GM21423 (cell line): ENCODE measurements at regions not wholly inside any gene's neighbourhood (a gene's known extent, or its start where the extent isn't known, plus 50 kb on each side); places are given as distances from the start of the nearest gene placed in this dataset.
"Not testable (repeated sequence)": the region's sequence is repeated elsewhere in the genome, so short reads cannot be mapped to it uniquely, and the experiment has no call there.

Experiments
- ATAC-seq: cut with Tn5 transposase; IDR thresholded peaks from one replicate; pipeline ENCODE4 v1.9.1; 2021; ENCODE audit warnings: mild to moderate bottlenecking, moderate library complexity; ENCODE audit not compliant: unreplicated experiment

DNA sequence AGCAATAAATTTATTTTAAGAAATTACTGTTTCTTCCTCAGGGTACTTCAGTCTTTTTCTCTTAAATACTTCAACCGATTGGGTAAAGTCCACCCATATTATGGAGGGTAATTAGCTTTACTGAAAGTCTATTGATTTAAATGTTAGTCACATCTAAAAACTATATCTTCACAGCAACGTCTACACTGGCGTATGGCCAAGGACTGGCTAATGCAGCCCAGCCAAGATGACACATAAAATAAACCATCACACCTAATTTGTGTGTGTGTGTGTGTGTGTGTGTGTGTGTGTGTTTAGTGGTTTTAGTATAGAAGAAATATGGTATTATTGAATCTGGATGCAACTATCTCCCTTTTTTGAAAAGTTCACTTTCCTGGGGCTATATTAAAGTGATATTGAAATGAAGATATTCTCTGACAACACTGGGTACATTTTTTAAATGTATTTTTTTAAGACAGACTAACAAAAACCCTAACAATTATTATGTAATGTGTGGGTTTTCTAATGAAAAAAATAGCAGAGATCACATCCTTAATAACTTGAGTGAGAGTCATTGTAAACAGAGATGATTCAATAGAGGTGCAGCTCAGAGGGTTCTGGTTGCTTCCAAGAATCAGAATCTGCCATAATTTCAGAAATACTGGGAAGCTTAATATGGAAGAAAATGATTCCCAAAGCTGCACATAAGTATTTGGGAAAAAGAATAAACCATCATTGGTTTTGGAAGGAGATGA lies 584.2 kb upstream of the MBL2 start:
- no peak for ATAC-seq

DNA sequence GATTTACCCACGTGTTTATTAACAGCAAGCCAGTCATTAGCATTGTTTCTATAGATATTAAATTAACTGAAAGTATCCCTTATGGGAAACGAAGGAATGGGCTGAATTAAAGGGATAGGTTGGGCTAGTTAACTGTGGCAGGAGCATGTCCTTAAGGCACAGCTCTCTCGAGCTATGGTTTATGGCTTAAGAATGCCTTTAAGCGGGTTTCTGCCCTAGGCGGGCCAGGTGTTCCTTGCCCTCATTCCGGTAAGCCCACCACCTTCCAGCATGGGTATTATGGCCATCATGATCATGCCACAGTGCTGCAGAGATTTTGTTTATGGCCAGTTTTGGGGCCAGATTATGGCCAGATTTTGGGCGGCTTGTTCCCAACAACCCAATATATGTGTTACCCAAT lies 569.9 kb upstream of the MBL2 start:
- not testable (repeated sequence) for ATAC-seq

DNA sequence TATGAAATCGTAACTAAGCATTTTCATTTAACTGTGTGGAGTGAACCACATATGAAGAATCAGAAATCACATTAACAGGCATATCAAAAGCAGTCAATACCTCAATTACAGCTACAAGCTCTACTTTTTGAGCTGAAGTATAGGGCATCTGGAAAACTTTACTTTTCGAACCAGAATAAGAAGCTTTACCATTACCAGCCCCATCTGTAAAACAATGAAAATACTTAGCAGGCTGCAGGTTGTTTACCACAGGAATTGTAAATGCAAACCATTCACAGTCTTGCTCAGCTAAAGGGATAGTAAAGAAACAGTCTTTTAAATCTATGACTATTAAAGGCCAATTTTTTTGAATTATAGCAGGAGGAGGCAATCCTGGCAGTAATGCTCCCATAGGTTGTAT lies 565.6 kb upstream of the MBL2 start:
- ATAC-seq, result not testable (repeated sequence)

DNA sequence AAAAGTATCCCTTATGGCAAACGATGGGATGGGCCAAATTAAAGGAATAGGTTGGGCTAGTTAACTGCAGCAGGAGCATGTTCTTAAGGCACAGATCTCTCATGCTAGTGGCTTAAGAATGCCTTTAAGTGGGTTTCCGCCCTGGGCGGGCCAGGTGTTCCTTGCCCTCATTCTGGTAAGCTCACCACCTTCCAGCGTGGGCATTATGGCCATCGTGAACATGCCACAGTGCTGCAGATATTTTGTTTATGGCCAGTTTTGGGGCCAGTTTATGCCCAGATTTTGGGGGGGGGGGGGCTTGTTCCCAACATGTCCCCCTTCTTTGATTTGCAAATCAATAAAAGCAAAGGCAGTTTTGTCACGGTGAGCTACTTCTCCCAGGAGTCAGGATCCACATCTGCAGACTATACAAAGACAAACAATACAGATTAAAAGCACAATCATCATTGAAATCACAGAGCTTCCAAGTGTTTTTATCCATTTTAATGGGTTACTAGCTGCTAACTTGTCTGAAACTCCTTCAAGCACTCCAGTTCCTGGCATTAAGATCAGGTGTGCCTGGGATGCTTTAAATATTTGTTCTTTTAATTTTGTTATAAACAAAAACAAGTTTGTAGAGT lies 563.3 kb upstream of the MBL2 start:
- not testable (repeated sequence) for ATAC-seq

DNA sequence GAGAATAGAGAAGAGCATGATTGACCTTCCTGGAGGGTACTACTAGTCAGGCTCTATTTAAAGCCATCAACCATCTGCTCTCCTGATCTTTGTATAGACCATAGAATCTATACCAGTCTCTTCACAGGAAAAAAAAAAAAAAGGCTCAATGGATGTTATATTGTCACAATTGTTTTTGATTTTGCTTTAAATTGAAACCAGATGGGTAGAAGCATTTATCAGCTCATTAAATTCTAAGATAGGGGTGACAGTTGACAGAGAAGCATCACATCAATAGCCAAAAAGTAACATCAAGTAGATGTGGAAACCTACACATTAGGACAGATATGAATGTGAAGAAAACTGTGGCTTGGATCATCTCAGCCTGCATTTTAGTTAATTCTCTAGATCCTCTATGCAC lies 558.9 kb upstream of the MBL2 start:
- no peak for ATAC-seq

- not testable (repeated sequence) for ATAC-seq
Measured at GRCh38 chr10:53326401-53327305, 554.1 kb upstream of the MBL2 start.

- no peak for ATAC-seq
Measured at GRCh38 chr10:53325066-53325465, 552.5 kb upstream of the MBL2 start.

DNA sequence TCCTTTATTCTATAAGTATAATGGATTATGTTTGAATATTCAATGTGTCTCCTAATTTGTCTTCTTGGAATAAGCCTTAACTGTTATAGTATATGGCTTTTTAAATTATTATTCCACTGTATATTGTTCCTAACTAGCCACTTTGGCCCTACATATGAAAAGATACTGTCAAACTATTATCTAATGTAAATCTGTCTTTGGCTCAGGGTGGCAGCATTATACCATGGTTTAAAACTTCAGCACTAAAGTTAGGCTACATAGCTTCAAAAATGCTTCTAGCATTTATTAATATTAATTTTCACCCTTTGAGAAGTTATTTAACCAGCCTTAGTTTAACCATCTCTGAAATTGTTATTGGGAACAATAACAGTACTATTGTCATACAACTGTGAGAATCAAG lies 543.1 kb upstream of the MBL2 start:
- ATAC-seq, result no peak

DNA sequence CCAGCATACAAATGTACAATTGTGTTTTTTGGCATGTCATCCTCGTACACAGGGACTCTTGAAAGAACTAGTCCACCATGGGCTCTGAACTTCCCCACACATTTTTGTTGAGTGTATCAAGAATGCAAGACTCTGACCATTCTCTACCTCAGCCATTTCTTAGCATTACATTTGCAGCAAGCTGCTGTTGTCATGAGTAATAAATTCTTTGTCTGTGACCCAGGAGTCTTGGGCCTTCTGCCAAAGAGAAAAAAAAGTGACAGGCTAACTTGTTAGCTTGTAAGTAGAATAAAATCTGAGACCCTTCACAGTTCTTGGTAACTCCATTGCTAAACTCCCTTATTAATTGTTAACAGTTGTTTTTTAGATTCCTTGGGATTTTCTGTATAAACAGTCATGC lies 542.3 kb upstream of the MBL2 start:
- no peak for ATAC-seq

DNA sequence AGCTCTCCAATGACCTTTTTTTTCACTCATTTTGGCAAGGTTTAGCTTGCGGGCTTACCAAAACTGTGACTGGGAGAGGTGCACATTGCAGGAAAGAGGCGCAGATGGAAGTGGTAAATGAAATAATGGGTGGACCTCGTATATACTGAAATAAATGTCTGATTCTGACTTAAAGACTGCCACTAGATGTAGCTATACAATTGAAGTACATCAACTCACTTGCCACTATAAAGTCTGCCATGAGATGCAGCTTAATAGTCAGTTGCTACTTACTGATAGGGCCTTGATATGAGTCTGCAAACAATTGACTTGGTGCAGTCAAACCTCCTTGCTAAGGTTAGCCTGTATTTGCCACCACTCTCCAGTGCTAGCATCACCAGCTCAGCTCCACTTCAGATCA lies 525.9 kb upstream of the MBL2 start:
- ATAC-seq, result no peak

GRCh38 chr10:53284615-53285182 lies 512.1 kb upstream of the MBL2 start:
- ATAC-seq, result no peak

DNA sequence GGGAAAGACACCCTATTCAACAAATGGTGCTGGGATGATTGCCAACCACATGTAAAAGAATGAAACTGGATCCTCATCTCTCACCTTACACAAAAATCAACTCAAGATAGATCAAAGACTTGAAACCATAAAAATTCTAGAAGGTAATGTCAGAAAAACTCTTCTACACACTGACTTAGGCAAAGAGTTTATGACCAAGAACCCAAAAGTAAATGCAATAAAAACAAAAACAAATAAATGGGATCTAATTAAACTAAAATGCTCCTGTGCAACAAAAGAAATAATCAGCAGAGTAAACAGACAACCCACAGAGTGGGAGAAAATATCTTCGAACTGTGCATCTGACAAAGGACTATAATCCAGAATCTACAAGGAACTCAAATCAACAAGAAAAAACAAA lies 504.2 kb upstream of the MBL2 start:
- no peak for ATAC-seq

- ATAC-seq, result no peak
Measured at GRCh38 chr10:53269482-53269881, 496.9 kb upstream of the MBL2 start.

DNA sequence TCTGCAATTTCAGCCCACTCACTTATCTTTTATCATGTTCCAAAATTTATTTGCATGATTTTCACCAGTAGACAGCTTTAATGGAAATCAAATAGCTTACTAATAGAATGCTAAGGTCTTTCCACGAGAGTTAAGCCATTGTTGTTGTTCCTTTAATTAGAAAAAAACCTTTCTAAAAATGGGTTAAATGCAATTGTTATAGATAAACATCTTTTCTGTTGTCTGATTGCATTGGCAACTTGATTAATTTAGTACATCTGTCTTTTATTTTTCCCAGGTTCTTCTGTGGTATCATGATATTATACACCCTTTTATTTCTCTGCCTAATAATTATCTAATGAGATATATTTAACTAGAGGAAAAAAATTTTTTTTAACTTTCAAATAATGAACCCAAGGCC lies 487.6 kb upstream of the MBL2 start:
- no peak for ATAC-seq

DNA sequence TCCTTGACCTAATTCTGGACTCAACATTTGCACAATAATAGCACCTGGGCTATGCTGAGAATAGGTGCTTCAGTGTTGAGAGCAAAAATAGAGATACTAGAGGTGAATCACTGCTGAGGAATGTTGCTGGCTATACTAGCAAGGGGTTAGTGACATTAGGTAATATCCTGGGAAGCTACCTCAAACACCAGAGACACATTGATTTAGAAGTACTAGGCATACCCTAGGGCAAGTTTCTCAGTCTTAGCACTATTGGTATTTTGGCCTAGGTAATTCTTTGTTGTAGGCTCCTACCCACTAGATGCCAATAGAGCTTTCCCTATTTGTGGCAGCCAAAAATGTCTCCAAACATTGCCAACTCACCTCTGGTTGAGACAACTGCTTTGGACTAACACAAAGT lies 484.0 kb upstream of the MBL2 start:
- no peak for ATAC-seq

DNA sequence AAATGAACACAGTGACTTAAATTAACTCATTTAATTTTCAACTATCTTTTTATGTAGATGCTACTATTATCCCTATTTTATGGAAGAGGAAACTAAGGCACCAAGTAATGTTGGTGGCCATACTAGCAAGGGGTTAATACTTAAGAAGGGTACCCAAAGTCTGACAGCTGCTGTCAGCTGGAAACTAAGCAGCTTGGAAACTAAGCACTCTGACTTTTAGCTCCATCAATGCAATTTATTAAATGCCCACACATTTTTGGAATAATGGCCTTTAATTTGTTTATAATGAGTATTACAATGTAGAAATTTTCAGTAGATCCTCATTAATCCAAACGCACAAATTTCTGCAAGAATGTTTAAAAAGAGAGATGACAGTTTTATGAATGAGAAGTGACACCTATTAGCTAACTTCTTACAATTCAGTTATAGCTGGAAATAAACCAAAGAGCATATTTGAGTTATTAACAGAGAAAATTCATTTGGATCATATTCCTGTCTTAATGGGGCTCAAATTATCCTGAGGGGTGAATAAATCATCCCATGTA lies 483.1 kb upstream of the MBL2 start:
- no peak for ATAC-seq

DNA sequence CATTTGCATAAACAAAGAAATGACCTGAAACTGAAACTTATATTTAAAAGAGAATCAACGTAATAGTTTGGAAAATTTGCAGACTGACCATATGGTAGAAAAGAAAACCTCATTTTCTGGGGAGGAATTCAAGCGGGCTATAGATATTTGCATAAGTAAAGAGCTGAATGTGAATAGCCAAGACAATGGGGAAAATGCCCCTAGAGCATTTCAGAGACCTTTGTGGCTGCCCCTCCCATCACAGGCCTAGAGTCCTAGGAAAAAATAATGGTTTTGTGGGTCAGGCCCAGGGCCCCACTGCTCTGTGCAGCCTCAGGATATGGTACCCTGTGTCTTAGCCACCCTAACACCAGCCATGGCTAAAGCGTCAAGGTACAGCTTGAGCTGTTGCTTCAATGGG lies 480.6 kb upstream of the MBL2 start:
- ATAC-seq, result no peak

- ATAC-seq, result no peak
Measured at GRCh38 chr10:53239873-53240272, 467.3 kb upstream of the MBL2 start.

DNA sequence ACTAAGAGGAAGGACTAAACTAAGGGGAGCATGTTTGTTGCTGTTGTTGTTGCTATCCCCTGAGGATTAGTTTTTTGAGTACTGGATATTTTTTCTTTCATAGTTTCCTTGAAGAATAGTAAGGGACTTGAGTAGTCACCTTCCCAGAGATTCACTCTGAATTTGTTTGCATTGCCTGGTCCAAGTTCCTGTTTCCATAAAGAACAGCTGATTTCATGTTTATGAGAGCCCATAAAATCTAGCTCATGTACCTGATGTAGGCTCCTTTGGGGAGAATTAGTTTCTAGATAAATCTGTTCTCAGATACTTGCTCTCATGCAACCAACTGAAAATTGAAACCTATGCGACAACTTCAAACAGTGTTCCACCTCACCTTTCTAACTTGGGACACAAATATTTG lies 464.4 kb upstream of the MBL2 start:
- ATAC-seq, result no peak

GRCh38 chr10:53233749-53234148 lies 461.2 kb upstream of the MBL2 start:
- no peak for ATAC-seq

DNA sequence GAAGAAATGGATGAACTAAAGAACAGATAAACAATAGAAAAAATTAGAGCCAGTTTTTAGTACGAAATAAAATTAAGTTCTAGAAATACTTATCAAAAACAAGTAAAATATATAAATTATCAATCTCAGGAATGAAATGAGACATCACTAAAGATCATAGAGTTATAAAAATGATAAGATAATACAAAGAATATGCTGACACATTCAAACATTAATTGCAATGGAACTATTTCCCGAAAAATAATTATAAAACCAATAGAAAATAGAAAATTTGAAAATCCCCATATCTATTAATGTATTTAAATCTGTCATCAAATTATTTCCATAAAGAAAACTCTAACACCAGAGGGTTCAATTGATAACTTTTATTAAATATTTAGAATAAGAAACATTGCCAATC lies 458.1 kb upstream of the MBL2 start:
- no peak for ATAC-seq
